K562 (cell line): ENCODE measurements at regions not wholly inside any gene's neighbourhood (a gene's known extent, or its start where the extent isn't known, plus 50 kb on each side); places are given as distances from the start of the nearest gene placed in this dataset.
"Not testable (repeated sequence)": the region's sequence is repeated elsewhere in the genome, so short reads cannot be mapped to it uniquely, and the experiment has no call there.

Experiments used
- ATAC-seq: fragments of 200-7000 bp; cut with Tn5 transposase; 3 replicates; pipeline ENCODE4 v1.9.1; 2020; ENCODE audit warnings: moderate library complexity
- BruUV-seq: library from RNA; stranded (reverse); fragments of 400-500 nt; replicated peaks from 2 replicates; lab custom pipeline; 2021; lab: Mats Ljungman, UMichigan
- CTCF ChIA-PET: fragments of 300-600 bp; formaldehyde crosslinking; extraction: SDS; loops from one replicate; lab custom pipeline; 2021; ENCODE audit warnings: low intra/inter-chr PET ratio; lab: Yijun Ruan, JAX
- POLR2A ChIA-PET: fragments of 300-600, 350-650 bp; sonication (Branson Sonifier 250); formaldehyde crosslinking; extraction: SDS; loops from one replicate; lab custom pipeline; 2021; ENCODE audit warnings: antibody characterized with exemption, inconsistent platforms; lab: Yijun Ruan, JAX
- DNase-seq, 4 experiments: peaks; one replicate each; pipeline versions ENCODE4 v3.0.0 to v3.0.0-alpha.2; 2011 to 2018; ENCODE audit warnings: low spot score in 3 of 4, mixed read lengths in 3 of 4; ENCODE audit errors: extremely low read depth in 1 of 4
- FAIRE-seq: peaks from 2 replicates; lab custom pipeline; 2011; peaks lifted over from hg19 to GRCh38; lab: Jason Lieb, UNC
- H2AFZ ChIP-seq: 2 replicates; pipeline ENCODE4 v1.6.0; 2011; ENCODE audit warnings: low read depth, low read length, control low read depth, inconsistent platforms
- H3K27ac ChIP-seq: fragments of 200-600 bp; 3 replicates; pipeline ENCODE4 v1.8.0; 2011; ENCODE audit warnings: low read depth, mild to moderate bottlenecking, control low read depth, inconsistent platforms, low read length, moderate library complexity, mixed read lengths; ENCODE audit errors: extremely low read depth
- H3K27me3 ChIP-seq, 2 experiments: fragments of 300-600 bp in 1 of 2; 2 replicates in 1 of 2; 3 replicates in 1 of 2; pipeline versions ENCODE4 v1.6.0 to v1.8.0; 2011; ENCODE audit warnings: inconsistent platforms in 2 of 2, low read length in 2 of 2, mild to moderate bottlenecking in 1 of 2, mixed read lengths in 1 of 2, moderate library complexity in 1 of 2; ENCODE audit not compliant: control insufficient read depth in 2 of 2, insufficient read depth in 2 of 2
- H3K36me3 ChIP-seq: fragments of 300-600 bp; 3 replicates; pipeline ENCODE4 v1.8.0; 2011; ENCODE audit warnings: mild to moderate bottlenecking, low read length, inconsistent platforms; ENCODE audit not compliant: control insufficient read depth, insufficient read depth
- H3K4me1 ChIP-seq, 2 experiments: fragments of 200-600 bp in 1 of 2; replicated peaks in 1 of 2; 2 replicates in 1 of 2; 3 replicates in 1 of 2; pipeline versions ENCODE4 v1.5.1 to v1.8.0; 2011; ENCODE audit warnings: inconsistent platforms in 2 of 2, low read length in 2 of 2, mild to moderate bottlenecking in 1 of 2, mixed read lengths in 1 of 2, moderate library complexity in 1 of 2; ENCODE audit not compliant: control insufficient read depth in 2 of 2, insufficient read depth in 2 of 2
- H3K4me2 ChIP-seq: 2 replicates; pipeline ENCODE4 v1.6.1; 2011; ENCODE audit warnings: low read length, control low read depth, inconsistent platforms, mixed read lengths; ENCODE audit not compliant: insufficient read depth
- H3K4me3 ChIP-seq: fragments of 200-600 bp; sonication (generic), shearing (Covaris generic); 2 replicates; pipeline ENCODE4 v1.5.1; 2016; ENCODE audit warnings: control low read depth, inconsistent platforms
- H3K79me2 ChIP-seq: fragments of 200-600 bp; 3 replicates; pipeline ENCODE4 v1.8.0; 2011; ENCODE audit warnings: low read length, inconsistent platforms; ENCODE audit not compliant: control insufficient read depth, insufficient read depth
- H3K9ac ChIP-seq, 2 experiments: 2 replicates each; pipeline versions ENCODE4 v1.6.0 to v1.6.1; 2011; ENCODE audit warnings: low read depth in 2 of 2, low read length in 2 of 2, control low read depth in 1 of 2, inconsistent platforms in 1 of 2, mild to moderate bottlenecking in 1 of 2, mixed read lengths in 1 of 2; ENCODE audit not compliant: insufficient read depth in 1 of 2
- H3K9me1 ChIP-seq: one replicate; pipeline ENCODE4 v1.6.0; 2011; ENCODE audit warnings: inconsistent platforms, mild to moderate bottlenecking, low read length, moderate library complexity; ENCODE audit not compliant: control insufficient read depth, insufficient read depth
- H3K9me3 ChIP-seq: replicated peaks from 2 replicates; pipeline ENCODE4 v1.5.1; 2011; ENCODE audit warnings: low read depth, low read length, inconsistent platforms; ENCODE audit not compliant: control insufficient read depth, insufficient read depth
- H4K20me1 ChIP-seq: replicated peaks from 2 replicates; pipeline ENCODE4 v1.6.1; 2011; ENCODE audit warnings: low read length, inconsistent platforms, mixed read lengths; ENCODE audit not compliant: control insufficient read depth, insufficient read depth
- FOXA3 ChIP-seq, 2 experiments: fragments of 450-650 bp in 1 of 2; sonication (generic) in 1 of 2; formaldehyde crosslinking; IDR thresholded peaks in 1 of 2; conservative IDR thresholded peaks in 1 of 2; 2 replicates each; pipeline versions ENCODE4 v1.4.0 to v1.8.0; 2020 to 2022; ENCODE audit warnings: mild to moderate bottlenecking in 2 of 2, missing genetic modification reagents in 1 of 2
- HOMEZ ChIP-seq: fragments of 250-450 bp; sonication (Bioruptor Pico); IDR thresholded peaks from 2 replicates; pipeline ENCODE4 v1.4.0; 2020; ENCODE audit warnings: mild to moderate bottlenecking, moderate library complexity
- RBM17 ChIP-seq: fragments of 200-400 bp; formaldehyde crosslinking; IDR thresholded peaks from 2 replicates; pipeline ENCODE4 v1.6.1; 2017; ENCODE audit warnings: low read depth, mild to moderate bottlenecking, low read length, borderline replicate concordance
- TARDBP ChIP-seq: fragments of 450-650 bp; IDR thresholded peaks from 2 replicates; pipeline ENCODE4 v1.6.1; 2016
- THRAP3 ChIP-seq: fragments of 450-650 bp; IDR thresholded peaks from 2 replicates; pipeline ENCODE4 v1.6.1; 2016; ENCODE audit warnings: mild to moderate bottlenecking, inconsistent platforms, borderline replicate concordance
- WHSC1 ChIP-seq: IDR thresholded peaks from one replicate; pipeline ENCODE4 v1.6.1; 2012; ENCODE audit warnings: low read length, control low read depth, inconsistent platforms
- WGBS: fragments of 100-300 bp; shearing (Covaris generic); methylation state at CpG from one replicate; pipeline ENCODE4 v1.1.6; 2016; ENCODE audit warnings: low coverage, mixed read lengths; ENCODE audit not compliant: insufficient coverage; ENCODE audit errors: missing lambda C conversion rate; 5-methylcytosine and 5-hydroxymethylcytosine counted together
- in situ Hi-C: fragments of 300-500 bp; cut with MboI; formaldehyde crosslinking; loops from 4 replicates; pipeline ENCODE4 v1.15.0; 2018; ENCODE audit warnings: inconsistent platforms, mixed read lengths
- intact Hi-C: fragments of 100-400 bp; cut with micrococcal nuclease; formaldehyde crosslinking; loops from 2 replicates; pipeline ENCODE4 v1.14.2; 2022

- TF ChIP-seq RBM17 (no peak), THRAP3 (no peak), WHSC1 (no peak), FOXA3 (CRISPR knock-in tag; conservative IDR thresholded peaks at IDR 0.05 in 1 of 2, IDR thresholded peaks at IDR 0.05 in 1 of 2) (no peak), TARDBP (no peak), HOMEZ (CRISPR knock-in tag) (no peak)
Observed at GRCh38 chr7:68712956-68713495, 885.2 kb upstream of the AUTS2 start (continued).

GRCh38 chr7:68714135-68714534, 884.1 kb upstream of the AUTS2 start:
- not testable (repeated sequence) for FAIRE-seq, DNase-seq

More at GRCh38 chr7:68714135-68714534, 884.1 kb upstream of the AUTS2 start:
- in situ Hi-C loops, H3K4me2 ChIP-seq, intact Hi-C loops, ATAC-seq, BruUV-seq, H2AFZ ChIP-seq, POLR2A ChIA-PET, CTCF ChIA-PET, H3K9me1 ChIP-seq, H3K79me2 ChIP-seq, H4K20me1 ChIP-seq, H3K27me3 ChIP-seq, H3K9me3 ChIP-seq, H3K36me3 ChIP-seq, H3K4me3 ChIP-seq, H3K4me1 ChIP-seq, H3K27ac ChIP-seq, H3K9ac ChIP-seq: not testable (repeated sequence)
- WGBS: 0% methylated on average over 1 of the region's 1 CpG
